Endodermal cell (in vitro differentiated cells): ENCODE measurements at regions not wholly inside any gene's neighbourhood (a gene's known extent, or its start where the extent isn't known, plus 50 kb on each side); places are given as distances from the start of the nearest gene placed in this dataset.

Experiments
- DNase-seq: peaks from one replicate; pipeline ENCODE4 v3.0.0-alpha.2; 2017
- H3K27ac ChIP-seq: 2 replicates; pipeline ENCODE4 v1.5.1; 2013; ENCODE audit warnings: mild to moderate bottlenecking, low read depth, low read length, moderate library complexity
- H3K27me3 ChIP-seq: 2 replicates; pipeline ENCODE4 v1.6.1; 2013; ENCODE audit warnings: mild to moderate bottlenecking, low read length, moderate library complexity; ENCODE audit not compliant: insufficient read depth, control insufficient read depth, poor library complexity, severe bottlenecking
- H3K36me3 ChIP-seq: 2 replicates; pipeline ENCODE4 v1.7.0; 2013; ENCODE audit warnings: mild to moderate bottlenecking, low read length, moderate library complexity; ENCODE audit not compliant: control insufficient read depth, insufficient read depth
- H3K4me1 ChIP-seq: one replicate; pipeline ENCODE4 v1.7.0; 2013; ENCODE audit warnings: low read length; ENCODE audit not compliant: control insufficient read depth, insufficient read depth
- H3K4me3 ChIP-seq: 2 replicates; pipeline ENCODE4 v1.5.1; 2013; ENCODE audit warnings: mild to moderate bottlenecking, low read length, moderate library complexity
- H3K9ac ChIP-seq: 2 replicates; pipeline ENCODE4 v1.6.1; 2013; ENCODE audit warnings: mild to moderate bottlenecking, low read length, moderate library complexity; ENCODE audit not compliant: poor library complexity, severe bottlenecking; ENCODE audit errors: extremely low read depth
- H3K9me3 ChIP-seq: 2 replicates; pipeline ENCODE4 v1.6.1; 2013; ENCODE audit warnings: mild to moderate bottlenecking, low read length, moderate library complexity; ENCODE audit not compliant: control insufficient read depth
- H3K27ac Mint-ChIP-seq: 2 replicates; pipeline ENCODE4 v1.8.0; 2020; ENCODE audit warnings: mixed read lengths
- H3K27me3 Mint-ChIP-seq: 2 replicates; pipeline ENCODE4 v1.8.0; 2021; ENCODE audit warnings: mild to moderate bottlenecking, mixed read lengths; ENCODE audit not compliant: insufficient read depth
- H3K36me3 Mint-ChIP-seq: 2 replicates; pipeline ENCODE4 v1.8.0; 2020; ENCODE audit warnings: low read depth, mixed read lengths
- H3K4me1 Mint-ChIP-seq: 2 replicates; pipeline ENCODE4 v1.8.0; 2020; ENCODE audit warnings: mixed read lengths
- H3K4me3 Mint-ChIP-seq: 2 replicates; pipeline ENCODE4 v1.8.0; 2020; ENCODE audit warnings: mild to moderate bottlenecking, moderate library complexity, mixed read lengths
- H3K9me3 Mint-ChIP-seq: 2 replicates; pipeline ENCODE4 v1.8.0; 2020; ENCODE audit warnings: mild to moderate bottlenecking, mixed read lengths
- CTCF ChIP-seq: fragments of 200-600 bp; sonication (generic); conservative IDR thresholded peaks from 2 replicates; pipeline ENCODE4 v1.5.0; 2021; ENCODE audit warnings: antibody characterized with exemption, mild to moderate bottlenecking
- WGBS, 2 experiments: methylation state at CpG; one replicate each; pipeline versions ENCODE4 v1.1.5 to v1.1.7; 2013; ENCODE audit warnings: missing lambda C conversion rate in 2 of 2, mixed read lengths in 1 of 2; ENCODE audit not compliant: insufficient coverage in 1 of 2, insufficient read length in 1 of 2; 5-methylcytosine and 5-hydroxymethylcytosine counted together

DNA sequence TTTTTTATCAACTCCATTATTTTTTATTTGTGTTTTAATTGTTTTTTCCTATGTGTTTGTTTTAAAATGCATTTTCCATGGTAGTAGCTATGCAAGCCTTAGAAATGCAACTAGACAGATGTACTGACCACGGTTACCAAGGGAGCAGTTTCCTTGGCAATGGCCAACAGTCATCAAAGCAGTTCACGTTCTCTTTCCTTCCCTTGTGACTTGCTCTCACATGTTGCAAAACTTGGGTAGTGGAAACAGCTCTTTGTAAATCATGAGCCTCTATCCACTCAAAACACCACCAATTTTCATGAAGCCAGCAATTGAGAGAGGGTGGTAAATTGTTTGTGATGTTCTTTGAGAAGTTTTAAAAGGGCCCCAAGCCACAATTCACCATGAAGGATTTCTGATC lies 499.4 kb upstream of the MDFIC2 start:
- H3K36me3 Mint-ChIP-seq = no peaks in the 10 kb centered on the region
- no peaks in the 10 kb centered on the region for H3K4me1 ChIP-seq
- H3K27ac Mint-ChIP-seq = no peak overlapping the region
- 88 to 100% methylated on average over 1 to 2 of the region's 2 CpGs for whole genome bisulfite sequencing, 2 experiments
- H3K4me3 Mint-ChIP-seq = no peak overlapping the region
- no peaks in the 10 kb centered on the region for H3K27me3 ChIP-seq
- H3K4me3 ChIP-seq = no peak overlapping the region
- peaks cover 7% of the 10 kb centered on the region for H3K9me3 Mint-ChIP-seq
- no peak for DNase-seq
- TF ChIP-seq CTCF = no peak
- H3K4me1 Mint-ChIP-seq = no peaks in the 10 kb centered on the region
- H3K27ac ChIP-seq = peak overlapping the region; percentile 73
- no peaks in the 10 kb centered on the region for H3K9me3 ChIP-seq
- H3K27me3 Mint-ChIP-seq = no peaks in the 10 kb centered on the region
- H3K36me3 ChIP-seq = no peaks in the 10 kb centered on the region
- no peak overlapping the region for H3K9ac ChIP-seq

DNA sequence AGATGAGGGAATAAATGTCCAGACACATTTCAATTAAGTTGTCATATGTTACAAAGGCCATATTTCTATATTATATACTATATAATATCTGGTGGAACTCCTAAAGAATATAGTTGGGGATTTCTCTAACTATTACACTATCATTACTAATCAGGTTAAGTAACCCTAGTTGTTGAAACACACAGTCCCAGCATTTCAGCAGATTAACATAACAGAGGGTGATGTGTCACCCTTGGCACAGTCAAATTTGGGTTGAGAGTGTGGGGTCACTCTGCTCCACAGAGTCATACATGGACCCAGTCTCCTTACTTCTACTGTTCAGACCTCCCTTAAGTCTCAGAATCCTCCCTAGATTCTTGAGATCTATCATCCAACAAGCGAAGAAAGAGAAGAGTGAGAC lies 496.4 kb upstream of the MDFIC2 start:
- Histone ChIP-seq H3K4me1 (no peaks in the 10 kb centered on the region), H3K27ac (no peak overlapping the region), H3K27me3 (no peaks in the 10 kb centered on the region), H3K9ac (no peak overlapping the region), H3K4me3 (no peak overlapping the region), H3K36me3 (no peaks in the 10 kb centered on the region), H3K9me3 (no peaks in the 10 kb centered on the region)
- H3K27ac Mint-ChIP-seq = no peak overlapping the region
- 75 to 100% methylated on average over 1 of the region's 1 CpG for WGBS, 2 experiments
- DNase-seq = no peak
- H3K27me3 Mint-ChIP-seq = no peaks in the 10 kb centered on the region
- no peak for TF ChIP-seq CTCF
- no peak overlapping the region for H3K4me3 Mint-ChIP-seq
- no peaks in the 10 kb centered on the region for H3K4me1 Mint-ChIP-seq
- no peaks in the 10 kb centered on the region for H3K9me3 Mint-ChIP-seq
- H3K36me3 Mint-ChIP-seq = no peaks in the 10 kb centered on the region

- no peak for TF ChIP-seq CTCF
- Mint-ChIP-seq H3K4me3 (no peak overlapping the region), H3K4me1 (no peaks in the 10 kb centered on the region), H3K9me3 (no peaks in the 10 kb centered on the region), H3K36me3 (no peaks in the 10 kb centered on the region), H3K27me3 (no peaks in the 10 kb centered on the region), H3K27ac (no peak overlapping the region)
- H3K4me3 ChIP-seq = no peak overlapping the region
- no peaks in the 10 kb centered on the region for H3K36me3 ChIP-seq
- no peak overlapping the region for H3K9ac ChIP-seq
- 88 to 98% methylated on average over 4 to 7 of the region's 7 CpGs for WGBS, 2 experiments
- H3K27ac ChIP-seq = no peak overlapping the region
- no peaks in the 10 kb centered on the region for H3K27me3 ChIP-seq
- no peaks in the 10 kb centered on the region for H3K9me3 ChIP-seq
- no peaks in the 10 kb centered on the region for H3K4me1 ChIP-seq
- no peak for DNase-seq
These were observed 494.1 kb upstream of the MDFIC2 start for GRCh38 chr3:70806556-70806955.
